Central memory CD8-positive, alpha-beta T cell (primary cell): ENCODE measurements at regions not wholly inside any gene's neighbourhood (a gene's known extent, or its start where the extent isn't known, plus 50 kb on each side); places are given as distances from the start of the nearest gene placed in this dataset.
A peak's percentile ranks its signal among the peaks of the same experiment; 100 is the strongest.
"Not testable (repeated sequence)": the region's sequence is repeated elsewhere in the genome, so short reads cannot be mapped to it uniquely, and the experiment has no call there.

Experiments
- ATAC-seq: fragments of 150-1000 bp; cut with Tn5 transposase; replicated peaks from 2 replicates; pipeline ENCODE4 v1.10.0; 2022; ENCODE audit warnings: mild to moderate bottlenecking, moderate FRiP score, moderate number of reproducible peaks; ENCODE audit not compliant: poor library complexity, severe bottlenecking; ENCODE audit errors: extremely low read depth
- DNase-seq, 2 donors: peaks; one replicate each; pipeline ENCODE4 v3.0.0; 2021; ENCODE audit warnings: low spot score in 2 of 2
- H3K27ac Mint-ChIP-seq: one replicate; pipeline ENCODE4 v1.8.0; 2022; ENCODE audit warnings: low read depth, mild to moderate bottlenecking, moderate library complexity, mixed read lengths
- H3K27me3 Mint-ChIP-seq: one replicate; pipeline ENCODE4 v1.8.0; 2022; ENCODE audit warnings: mixed read lengths
- H3K36me3 Mint-ChIP-seq: one replicate; pipeline ENCODE4 v1.8.0; 2022; ENCODE audit warnings: mild to moderate bottlenecking, moderate library complexity, mixed read lengths; ENCODE audit not compliant: insufficient read depth
- H3K4me1 Mint-ChIP-seq: one replicate; pipeline ENCODE4 v1.8.0; 2022; ENCODE audit warnings: mixed read lengths
- H3K4me3 Mint-ChIP-seq: one replicate; pipeline ENCODE4 v1.8.0; 2022; ENCODE audit warnings: mild to moderate bottlenecking, moderate library complexity, mixed read lengths
- H3K9me3 Mint-ChIP-seq: one replicate; pipeline ENCODE4 v1.8.0; 2022; ENCODE audit warnings: mixed read lengths

- DNase-seq (no peak), ATAC-seq (no peak)
- H3K4me1 Mint-ChIP-seq: no peaks in the 10 kb centered on the region
- no peak overlapping the region for H3K4me3 Mint-ChIP-seq
- H3K27ac Mint-ChIP-seq: no peak overlapping the region
- H3K36me3 Mint-ChIP-seq: no peaks in the 10 kb centered on the region
- H3K9me3 Mint-ChIP-seq: no peaks in the 10 kb centered on the region
- peaks cover 78% of the 10 kb centered on the region for H3K27me3 Mint-ChIP-seq
Measured at GRCh38 chr13:74569251-74569650, 435.0 kb upstream of the KLF12 start.

- no peaks in the 10 kb centered on the region for H3K9me3 Mint-ChIP-seq
- no peak overlapping the region for H3K4me3 Mint-ChIP-seq
- ATAC-seq: no peak
- H3K27ac Mint-ChIP-seq: no peak overlapping the region
- H3K27me3 Mint-ChIP-seq: peaks cover 62% of the 10 kb centered on the region
- DNase-seq: no peak
- no peaks in the 10 kb centered on the region for H3K36me3 Mint-ChIP-seq
- H3K4me1 Mint-ChIP-seq: no peaks in the 10 kb centered on the region
Measured at GRCh38 chr13:74567485-74567884, 433.3 kb upstream of the KLF12 start.

- H3K27ac Mint-ChIP-seq: no peak overlapping the region
- DNase-seq: no peak
Measured at GRCh38 chr13:74562381-74562780, 428.2 kb upstream of the KLF12 start.

GRCh38 chr13:74561155-74561554 is 427.0 kb upstream of the KLF12 start:
- Mint-ChIP-seq H3K9me3 (no peaks in the 10 kb centered on the region), H3K27ac (no peak overlapping the region), H3K27me3 (peaks cover 21% of the 10 kb centered on the region), H3K4me1 (no peaks in the 10 kb centered on the region), H3K36me3 (no peaks in the 10 kb centered on the region), H3K4me3 (no peak overlapping the region)
- ATAC-seq (no peak), DNase-seq (no peak)

More at GRCh38 chr13:74562381-74562780, 428.2 kb upstream of the KLF12 start:
- no peaks in the 10 kb centered on the region for H3K36me3 Mint-ChIP-seq
- ATAC-seq: no peak
- no peaks in the 10 kb centered on the region for H3K9me3 Mint-ChIP-seq
- no peaks in the 10 kb centered on the region for H3K4me1 Mint-ChIP-seq
- H3K4me3 Mint-ChIP-seq: no peak overlapping the region
- peaks cover 33% of the 10 kb centered on the region for H3K27me3 Mint-ChIP-seq

- Mint-ChIP-seq H3K4me1 (no peaks in the 10 kb centered on the region), H3K27ac (no peak overlapping the region), H3K4me3 (no peak overlapping the region), H3K9me3 (no peaks in the 10 kb centered on the region), H3K27me3 (peaks cover 13% of the 10 kb centered on the region), H3K36me3 (no peaks in the 10 kb centered on the region)
- no peak for ATAC-seq
- DNase-seq: no peak
Measured at GRCh38 chr13:74560325-74560724, 426.1 kb upstream of the KLF12 start.

GRCh38 chr13:74557870-74558269 is 423.7 kb upstream of the KLF12 start:
- no peaks in the 10 kb centered on the region for H3K4me1 Mint-ChIP-seq
- H3K36me3 Mint-ChIP-seq: no peaks in the 10 kb centered on the region
- peaks cover 11% of the 10 kb centered on the region for H3K27me3 Mint-ChIP-seq
- H3K9me3 Mint-ChIP-seq: no peaks in the 10 kb centered on the region
- H3K27ac Mint-ChIP-seq: no peak overlapping the region
- H3K4me3 Mint-ChIP-seq: no peak overlapping the region
- ATAC-seq (no peak), DNase-seq (no peak)

- Mint-ChIP-seq H3K4me3 (no peak overlapping the region), H3K27me3 (peaks cover 11% of the 10 kb centered on the region), H3K36me3 (no peaks in the 10 kb centered on the region), H3K27ac (no peak overlapping the region), H3K9me3 (no peaks in the 10 kb centered on the region), H3K4me1 (no peaks in the 10 kb centered on the region)
- ATAC-seq: no peak
- DNase-seq: no peak
Measured at GRCh38 chr13:74555651-74556420, 421.6 kb upstream of the KLF12 start.

GRCh38 chr13:74555276-74555625 is 421.0 kb upstream of the KLF12 start:
- H3K4me3 Mint-ChIP-seq: no peak overlapping the region
- peaks cover under 1% of the 10 kb centered on the region for H3K4me1 Mint-ChIP-seq
- H3K9me3 Mint-ChIP-seq: no peaks in the 10 kb centered on the region
- DNase-seq: no peak
- H3K27ac Mint-ChIP-seq: no peak overlapping the region
- H3K27me3 Mint-ChIP-seq: peaks cover 5% of the 10 kb centered on the region
- no peak for ATAC-seq
- no peaks in the 10 kb centered on the region for H3K36me3 Mint-ChIP-seq

- DNase-seq (no peak), ATAC-seq (no peak)
- Mint-ChIP-seq H3K27me3 (no peaks in the 10 kb centered on the region), H3K36me3 (no peaks in the 10 kb centered on the region), H3K4me1 (peaks cover 6% of the 10 kb centered on the region), H3K4me3 (no peak overlapping the region), H3K27ac (no peak overlapping the region), H3K9me3 (no peaks in the 10 kb centered on the region)
Measured at GRCh38 chr13:74554569-74555275, 420.5 kb upstream of the KLF12 start.

- Mint-ChIP-seq H3K36me3 (no peaks in the 10 kb centered on the region), H3K4me1 (peaks cover 7% of the 10 kb centered on the region), H3K27ac (no peak overlapping the region), H3K27me3 (no peaks in the 10 kb centered on the region), H3K4me3 (no peak overlapping the region), H3K9me3 (no peaks in the 10 kb centered on the region)
- ATAC-seq (peak; percentile 99), DNase-seq (no peak)
Measured at GRCh38 chr13:74550039-74550438, 415.8 kb upstream of the KLF12 start.

- H3K4me1 Mint-ChIP-seq, H3K27me3 Mint-ChIP-seq, H3K9me3 Mint-ChIP-seq, DNase-seq, H3K36me3 Mint-ChIP-seq, ATAC-seq, H3K4me3 Mint-ChIP-seq, H3K27ac Mint-ChIP-seq: not testable (repeated sequence)
Measured at GRCh38 chr13:74536649-74537048, 402.4 kb upstream of the KLF12 start.

GRCh38 chr13:74533226-74533625 is 399.0 kb upstream of the KLF12 start:
- H3K4me1 Mint-ChIP-seq: no peaks in the 10 kb centered on the region
- DNase-seq (no peak), ATAC-seq (no peak)
- H3K27ac Mint-ChIP-seq: no peak overlapping the region
- peaks cover 13% of the 10 kb centered on the region for H3K27me3 Mint-ChIP-seq
- no peak overlapping the region for H3K4me3 Mint-ChIP-seq
- H3K9me3 Mint-ChIP-seq: no peaks in the 10 kb centered on the region
- no peaks in the 10 kb centered on the region for H3K36me3 Mint-ChIP-seq

- no peak for ATAC-seq
- Mint-ChIP-seq H3K9me3 (no peaks in the 10 kb centered on the region), H3K4me3 (no peak overlapping the region), H3K4me1 (no peaks in the 10 kb centered on the region), H3K27ac (no peak overlapping the region), H3K27me3 (peaks cover 33% of the 10 kb centered on the region), H3K36me3 (no peaks in the 10 kb centered on the region)
- no peak for DNase-seq
Measured at GRCh38 chr13:74530011-74530410, 395.8 kb upstream of the KLF12 start.
